ENCODE measurements at regions not wholly inside any gene's neighbourhood (a gene's known extent, or its start where the extent isn't known, plus 50 kb on each side); places are given as distances from the start of the nearest gene placed in this dataset.

- 50% methylated on average over 2 of the region's 2 CpGs for WGBS (ENCODE audit: insufficient coverage, low coverage, low lambda C conversion rate, missing lambda C conversion rate)
- intact Hi-C loops (cut with DNase I) = no loop called here
- Histone ChIP-seq H3K27ac (no peak overlapping the region), H3K36me3 (no peaks in the 10 kb centered on the region), H3K4me1 (no peaks in the 10 kb centered on the region), H3K27me3 (no peaks in the 10 kb centered on the region), H3K9me3 (no peaks in the 10 kb centered on the region), H3K4me3 (no peak overlapping the region)
- ATAC-seq = no peak
- TF ChIP-seq, protein P1, sequence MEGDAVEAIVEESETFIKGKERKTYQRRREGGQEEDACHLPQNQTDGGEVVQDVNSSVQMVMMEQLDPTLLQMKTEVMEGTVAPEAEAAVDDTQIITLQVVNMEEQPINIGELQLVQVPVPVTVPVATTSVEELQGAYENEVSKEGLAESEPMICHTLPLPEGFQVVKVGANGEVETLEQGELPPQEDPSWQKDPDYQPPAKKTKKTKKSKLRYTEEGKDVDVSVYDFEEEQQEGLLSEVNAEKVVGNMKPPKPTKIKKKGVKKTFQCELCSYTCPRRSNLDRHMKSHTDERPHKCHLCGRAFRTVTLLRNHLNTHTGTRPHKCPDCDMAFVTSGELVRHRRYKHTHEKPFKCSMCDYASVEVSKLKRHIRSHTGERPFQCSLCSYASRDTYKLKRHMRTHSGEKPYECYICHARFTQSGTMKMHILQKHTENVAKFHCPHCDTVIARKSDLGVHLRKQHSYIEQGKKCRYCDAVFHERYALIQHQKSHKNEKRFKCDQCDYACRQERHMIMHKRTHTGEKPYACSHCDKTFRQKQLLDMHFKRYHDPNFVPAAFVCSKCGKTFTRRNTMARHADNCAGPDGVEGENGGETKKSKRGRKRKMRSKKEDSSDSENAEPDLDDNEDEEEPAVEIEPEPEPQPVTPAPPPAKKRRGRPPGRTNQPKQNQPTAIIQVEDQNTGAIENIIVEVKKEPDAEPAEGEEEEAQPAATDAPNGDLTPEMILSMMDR (IDR thresholded peaks at IDR 0.05) = no peak
- no peak for TF ChIP-seq POLR2A (IDR thresholded peaks at IDR 0.05)
- DNase-seq = no peak
Measured at GRCh38 chr7:51778121-51778520, 461.5 kb upstream of the COBL start.

GRCh38 chr7:51774178-51774577 lies 457.6 kb upstream of the COBL start:
- no peak overlapping the region for H3K27ac ChIP-seq
- ATAC-seq (no peak), DNase-seq (no peak)
- intact Hi-C loops (cut with DNase I) = no loop called here
- WGBS (ENCODE audit: insufficient coverage, low coverage, low lambda C conversion rate, missing lambda C conversion rate) = 47% methylated on average over 5 of the region's 7 CpGs
- no peaks in the 10 kb centered on the region for H3K9me3 ChIP-seq
- no peaks in the 10 kb centered on the region for H3K27me3 ChIP-seq
- no peaks in the 10 kb centered on the region for H3K4me1 ChIP-seq
- no peak overlapping the region for H3K4me3 ChIP-seq
- no peaks in the 10 kb centered on the region for H3K36me3 ChIP-seq
- TF ChIP-seq POLR2A (IDR thresholded peaks at IDR 0.05) = no peak
- TF ChIP-seq, protein P1 (IDR thresholded peaks at IDR 0.05) = no peak

GRCh38 chr7:51772190-51772589 lies 455.6 kb upstream of the COBL start:
- Histone ChIP-seq H3K36me3 (no peaks in the 10 kb centered on the region), H3K27ac (no peak overlapping the region), H3K4me3 (no peak overlapping the region), H3K9me3 (no peaks in the 10 kb centered on the region), H3K4me1 (no peaks in the 10 kb centered on the region), H3K27me3 (no peaks in the 10 kb centered on the region)
- intact Hi-C loops (cut with DNase I) = no loop called here
- DNase-seq (no peak), ATAC-seq (no peak)
- TF ChIP-seq, protein P1 (IDR thresholded peaks at IDR 0.05) = no peak
- TF ChIP-seq POLR2A (IDR thresholded peaks at IDR 0.05) = no peak
- 22% methylated on average over 2 of the region's 2 CpGs for WGBS (ENCODE audit: insufficient coverage, low coverage, low lambda C conversion rate, missing lambda C conversion rate)

- no peak for TF ChIP-seq POLR2A (IDR thresholded peaks at IDR 0.05)
- TF ChIP-seq, protein P1 (IDR thresholded peaks at IDR 0.05) = no peak
- intact Hi-C loops (cut with DNase I) = no loop called here
- Histone ChIP-seq H3K27ac (no peak overlapping the region), H3K36me3 (no peaks in the 10 kb centered on the region), H3K4me1 (no peaks in the 10 kb centered on the region), H3K9me3 (no peaks in the 10 kb centered on the region), H3K4me3 (no peak overlapping the region), H3K27me3 (no peaks in the 10 kb centered on the region)
- DNase-seq (no peak), ATAC-seq (no peak)
- 63% methylated on average over 2 of the region's 2 CpGs for WGBS (ENCODE audit: insufficient coverage, low coverage, low lambda C conversion rate, missing lambda C conversion rate)
Measured at GRCh38 chr7:51764976-51765375, 448.4 kb upstream of the COBL start.

DNA sequence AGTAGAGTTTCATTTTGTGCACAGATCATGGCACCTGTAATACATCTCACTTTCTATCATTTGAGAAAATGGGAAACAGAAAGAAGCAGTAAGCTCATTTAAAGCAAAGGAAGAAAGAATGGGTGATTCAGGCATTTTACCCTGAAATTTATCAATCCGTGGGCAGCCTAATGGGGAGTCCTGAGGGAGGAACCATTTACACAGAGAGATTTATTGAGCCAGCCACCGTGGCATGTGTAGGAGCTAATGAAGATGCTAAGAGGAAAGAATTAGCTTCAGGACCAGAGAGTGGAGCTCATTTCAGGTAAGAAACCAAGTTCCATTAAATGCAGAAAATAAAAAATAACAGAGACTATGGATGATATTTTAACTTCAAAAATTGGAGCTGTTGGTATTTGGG lies 443.4 kb upstream of the COBL start:
- ATAC-seq = no peak
- no peaks in the 10 kb centered on the region for H3K27me3 ChIP-seq
- DNase-seq = no peak
- TF ChIP-seq POLR2A (IDR thresholded peaks at IDR 0.05) = no peak
- TF ChIP-seq, protein P1 (IDR thresholded peaks at IDR 0.05) = no peak
- no peaks in the 10 kb centered on the region for H3K4me1 ChIP-seq
- H3K27ac ChIP-seq = no peak overlapping the region
- H3K36me3 ChIP-seq = no peaks in the 10 kb centered on the region
- intact Hi-C loops (cut with DNase I) = no loop called here
- H3K4me3 ChIP-seq = no peak overlapping the region
- H3K9me3 ChIP-seq = no peaks in the 10 kb centered on the region
- 6% methylated on average over 2 of the region's 2 CpGs for WGBS (ENCODE audit: insufficient coverage, low coverage, low lambda C conversion rate, missing lambda C conversion rate)

Data from right lobe of liver (tissue), 6 donors.